ENCODE measurements at regions not wholly inside any gene's neighbourhood (a gene's known extent, or its start where the extent isn't known, plus 50 kb on each side); places are given as distances from the start of the nearest gene placed in this dataset.

DNA sequence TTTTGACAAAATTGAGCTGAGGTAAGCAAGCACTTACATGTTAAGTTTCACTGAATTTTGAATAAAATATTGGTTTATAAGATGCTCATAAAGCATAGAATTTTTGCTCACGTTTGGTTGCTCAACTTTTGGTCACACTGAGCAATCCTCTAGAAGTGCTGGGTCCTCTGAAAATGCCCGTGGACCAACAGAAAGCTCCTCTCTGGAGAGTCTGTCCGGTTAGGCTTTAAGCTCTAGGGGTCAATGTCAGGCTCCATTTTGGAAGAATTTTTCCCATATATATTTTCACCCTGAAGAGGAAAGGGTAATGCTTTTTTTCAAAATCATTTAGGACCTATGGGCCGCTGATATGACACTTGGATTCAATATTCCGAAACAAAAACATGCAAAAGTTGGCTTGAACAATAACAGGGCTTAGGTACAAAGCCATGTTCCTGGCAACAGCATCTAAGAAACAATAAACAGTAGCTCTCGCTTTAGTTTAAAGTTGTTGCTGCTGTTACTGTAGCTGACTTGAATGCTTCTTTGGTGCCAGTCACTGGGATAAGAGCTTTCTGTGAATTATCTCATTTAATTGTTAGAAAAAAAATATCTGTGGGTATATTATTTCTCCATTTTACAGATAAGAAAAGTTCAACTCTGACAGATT, 131.7 kb upstream of the ESRRG start:
- H3K4me1 ChIP-seq (ENCODE audit: control insufficient read depth, insufficient read depth, low read length) = peaks cover 2% of the 10 kb centered on the region; the same call in 1 of the 2 replicates
- H3K4me3 ChIP-seq (ENCODE audit: low read length) = no peak overlapping the region
- no peak overlapping the region for H3K27ac ChIP-seq (ENCODE audit: low read length)
- no peak for DNase-seq (ENCODE audit: low read depth, low spot score)
- no peaks in the 10 kb centered on the region for H3K27me3 ChIP-seq (ENCODE audit: control insufficient read depth, insufficient read depth, low read length)
- H3K36me3 ChIP-seq (ENCODE audit: control insufficient read depth, insufficient read depth, low read length) = no peaks in the 10 kb centered on the region
- H3K9me3 ChIP-seq (ENCODE audit: control insufficient read depth, insufficient read depth, low read length) = no peaks in the 10 kb centered on the region
- no CpG with 5 or more reads among the region's 6 CpGs for WGBS (ENCODE audit: insufficient coverage, insufficient read length)

DNA sequence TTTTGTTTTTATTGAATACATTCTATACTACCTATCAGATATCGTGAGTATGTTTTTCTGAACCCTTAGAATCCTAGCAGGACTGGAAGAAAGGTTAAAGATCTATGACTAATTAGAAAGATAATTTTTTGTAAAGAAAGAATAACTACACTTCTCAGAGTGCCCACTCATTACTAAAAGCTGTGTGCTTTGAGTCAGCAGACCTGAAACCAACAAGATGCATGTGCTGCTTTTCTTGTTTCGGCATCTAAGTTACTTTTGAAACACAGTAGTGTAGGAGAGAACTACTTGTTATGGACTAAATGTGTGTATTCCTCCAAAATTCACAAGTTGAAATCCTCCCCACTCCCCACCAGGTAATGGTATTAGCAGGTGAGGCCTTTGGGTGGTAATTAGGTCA, 127.8 kb upstream of the ESRRG start:
- Histone ChIP-seq H3K4me1 (ENCODE audit: control insufficient read depth, insufficient read depth, low read length) (0 out of 2 replicates have a peak, but pooled peaks cover 2% of the 10 kb centered on the region), H3K27ac (ENCODE audit: low read length) (no peak overlapping the region), H3K9me3 (ENCODE audit: control insufficient read depth, insufficient read depth, low read length) (no peaks in the 10 kb centered on the region), H3K27me3 (ENCODE audit: control insufficient read depth, insufficient read depth, low read length) (no peaks in the 10 kb centered on the region), H3K4me3 (ENCODE audit: low read length) (no peak overlapping the region), H3K36me3 (ENCODE audit: control insufficient read depth, insufficient read depth, low read length) (no peaks in the 10 kb centered on the region)
- no peak for DNase-seq (ENCODE audit: low read depth, low spot score)
- no CpG with 5 or more reads among the region's 2 CpGs for WGBS (ENCODE audit: insufficient coverage, insufficient read length)

DNA sequence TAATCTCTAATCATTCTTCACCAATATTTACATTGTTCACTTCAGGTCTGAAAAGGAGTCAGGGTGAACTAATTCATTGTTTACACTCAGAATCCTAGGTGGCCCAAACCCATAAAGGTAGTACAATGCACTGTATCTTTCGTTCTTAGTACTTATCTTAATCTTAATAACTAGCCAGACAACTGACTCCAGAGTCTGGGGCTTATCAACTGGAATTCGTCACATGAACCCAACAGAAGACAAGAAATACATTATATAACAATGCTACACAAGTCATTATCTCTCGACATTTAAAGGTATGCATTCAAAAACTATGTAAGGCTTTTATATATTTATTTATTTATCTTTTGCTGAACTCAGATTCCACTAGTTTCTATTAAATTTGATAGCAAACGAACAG, 125.9 kb upstream of the ESRRG start:
- Histone ChIP-seq H3K36me3 (ENCODE audit: control insufficient read depth, insufficient read depth, low read length) (no peaks in the 10 kb centered on the region), H3K4me1 (ENCODE audit: control insufficient read depth, insufficient read depth, low read length) (0 out of 2 replicates have a peak, but pooled peaks cover 2% of the 10 kb centered on the region), H3K27ac (ENCODE audit: low read length) (no peak overlapping the region), H3K4me3 (ENCODE audit: low read length) (no peak overlapping the region), H3K27me3 (ENCODE audit: control insufficient read depth, insufficient read depth, low read length) (no peaks in the 10 kb centered on the region), H3K9me3 (ENCODE audit: control insufficient read depth, insufficient read depth, low read length) (no peaks in the 10 kb centered on the region; the same call in 1 of the 2 replicates)
- no CpG with 5 or more reads among the region's 4 CpGs for WGBS (ENCODE audit: insufficient coverage, insufficient read length)
- DNase-seq (ENCODE audit: low read depth, low spot score) = no peak

DNA sequence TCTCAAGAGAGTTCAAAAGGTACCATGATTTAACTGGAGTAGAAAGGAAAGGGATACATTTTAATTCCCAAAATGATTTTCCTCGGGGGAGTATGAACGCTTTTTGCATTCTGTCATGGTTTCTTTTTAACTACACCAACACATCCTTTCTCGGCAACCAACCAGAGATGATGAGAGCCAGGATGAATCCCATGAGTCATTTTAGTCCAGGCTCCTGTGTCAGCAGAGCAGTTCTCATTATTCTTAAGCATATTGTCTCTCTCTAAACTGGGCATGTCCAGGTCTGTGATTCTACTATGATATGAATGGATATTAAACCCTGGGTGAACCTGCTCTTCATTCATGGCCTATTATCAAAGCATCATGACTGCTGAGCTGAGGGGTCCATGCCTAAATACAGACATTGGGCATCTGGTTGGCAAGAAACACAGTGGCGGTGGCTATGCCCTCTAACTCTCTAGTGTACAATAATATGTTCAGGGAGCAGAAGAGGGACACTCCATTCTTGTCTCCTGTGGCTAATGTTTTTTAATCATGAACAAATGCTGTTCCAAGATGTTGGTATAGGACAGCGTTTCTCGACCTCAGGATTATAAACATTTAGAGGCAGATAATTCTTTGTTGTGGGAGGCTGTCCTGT, 124.3 kb upstream of the ESRRG start:
- Histone ChIP-seq H3K4me3 (ENCODE audit: low read length) (no peak overlapping the region), H3K36me3 (ENCODE audit: control insufficient read depth, insufficient read depth, low read length) (no peaks in the 10 kb centered on the region), H3K4me1 (ENCODE audit: control insufficient read depth, insufficient read depth, low read length) (no peaks in the 10 kb centered on the region), H3K27ac (ENCODE audit: low read length) (no peak overlapping the region), H3K9me3 (ENCODE audit: control insufficient read depth, insufficient read depth, low read length) (no peaks in the 10 kb centered on the region; the same call in 1 of the 2 replicates), H3K27me3 (ENCODE audit: control insufficient read depth, insufficient read depth, low read length) (no peaks in the 10 kb centered on the region)
- DNase-seq (ENCODE audit: low read depth, low spot score) = no peak
- no CpG with 5 or more reads among the region's 6 CpGs for WGBS (ENCODE audit: insufficient coverage, insufficient read length)

DNA sequence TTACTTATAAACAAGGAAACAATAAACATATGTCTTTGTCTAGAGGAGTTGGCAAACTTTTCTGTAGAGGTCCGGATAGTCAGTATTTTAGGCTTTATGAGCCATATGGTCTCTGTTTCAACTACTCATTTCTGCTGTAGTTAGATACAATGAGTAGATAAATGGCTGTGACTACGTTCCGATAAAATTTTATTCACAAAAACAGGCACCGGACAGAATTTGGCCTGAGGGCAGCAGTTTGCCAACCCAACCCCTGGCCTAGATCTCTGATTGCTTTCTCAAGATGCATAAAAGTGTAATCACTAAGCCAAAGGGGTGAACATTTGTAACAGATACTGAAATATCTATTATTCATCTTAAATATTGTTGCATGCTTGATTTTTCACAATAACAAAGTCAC, 123.1 kb upstream of the ESRRG start:
- no peak overlapping the region for H3K4me3 ChIP-seq (ENCODE audit: low read length)
- H3K27ac ChIP-seq (ENCODE audit: low read length) = no peak overlapping the region
- no peaks in the 10 kb centered on the region for H3K36me3 ChIP-seq (ENCODE audit: control insufficient read depth, insufficient read depth, low read length)
- H3K27me3 ChIP-seq (ENCODE audit: control insufficient read depth, insufficient read depth, low read length) = no peaks in the 10 kb centered on the region
- DNase-seq (ENCODE audit: low read depth, low spot score) = no peak
- H3K4me1 ChIP-seq (ENCODE audit: control insufficient read depth, insufficient read depth, low read length) = no peaks in the 10 kb centered on the region
- H3K9me3 ChIP-seq (ENCODE audit: control insufficient read depth, insufficient read depth, low read length) = no peaks in the 10 kb centered on the region; the same call in 1 of the 2 replicates
- no CpG with 5 or more reads among the region's 4 CpGs for WGBS (ENCODE audit: insufficient coverage, insufficient read length)

DNA sequence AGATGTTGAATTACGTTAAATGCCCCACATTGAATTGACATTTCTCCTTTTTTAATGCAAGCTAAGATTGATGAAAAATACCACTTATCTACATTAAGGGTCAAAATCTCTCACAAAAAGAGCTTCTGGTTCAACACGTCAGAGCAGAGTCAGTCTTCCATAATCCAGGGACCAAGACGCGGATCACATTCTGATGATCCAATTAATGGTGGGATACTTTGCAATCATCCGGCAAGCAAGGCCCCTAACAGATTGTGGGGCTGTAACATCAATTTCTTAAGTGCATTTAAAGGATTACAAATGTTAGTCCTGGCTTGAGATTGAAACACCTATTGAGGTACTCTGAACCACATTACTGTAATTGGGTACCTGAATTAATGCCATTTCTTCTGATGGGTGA, 120.2 kb upstream of the ESRRG start:
- no peaks in the 10 kb centered on the region for H3K27me3 ChIP-seq (ENCODE audit: control insufficient read depth, insufficient read depth, low read length)
- no peaks in the 10 kb centered on the region for H3K36me3 ChIP-seq (ENCODE audit: control insufficient read depth, insufficient read depth, low read length)
- no peak overlapping the region for H3K4me3 ChIP-seq (ENCODE audit: low read length)
- no peak overlapping the region for H3K27ac ChIP-seq (ENCODE audit: low read length)
- no CpG with 5 or more reads among the region's 5 CpGs for WGBS (ENCODE audit: insufficient coverage, insufficient read length)
- no peaks in the 10 kb centered on the region; the same call in 1 of the 2 replicates for H3K9me3 ChIP-seq (ENCODE audit: control insufficient read depth, insufficient read depth, low read length)
- no peaks in the 10 kb centered on the region for H3K4me1 ChIP-seq (ENCODE audit: control insufficient read depth, insufficient read depth, low read length)
- no peak for DNase-seq (ENCODE audit: low read depth, low spot score)

DNA sequence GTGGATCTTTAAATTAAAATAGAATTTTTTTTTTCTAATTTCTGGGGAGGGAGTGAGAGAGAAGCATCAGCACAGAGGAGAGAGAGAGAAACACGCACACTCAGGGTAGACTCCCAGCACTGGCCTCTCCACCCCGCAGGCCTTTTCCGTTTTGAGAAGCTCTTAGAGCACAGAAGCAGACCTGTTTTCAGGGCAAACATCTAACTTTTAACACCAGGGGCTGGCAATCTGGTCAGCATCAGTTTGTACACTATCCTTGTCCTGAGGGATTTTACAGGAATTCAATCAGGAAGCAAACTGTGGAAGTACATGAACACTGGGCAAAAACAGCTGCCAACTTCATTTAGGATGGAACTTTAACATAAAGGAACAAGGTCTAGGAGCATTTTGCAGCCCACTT, 117.9 kb upstream of the ESRRG start:
- Histone ChIP-seq H3K4me3 (ENCODE audit: low read length) (no peak overlapping the region), H3K36me3 (ENCODE audit: control insufficient read depth, insufficient read depth, low read length) (no peaks in the 10 kb centered on the region), H3K27me3 (ENCODE audit: control insufficient read depth, insufficient read depth, low read length) (no peaks in the 10 kb centered on the region), H3K9me3 (ENCODE audit: control insufficient read depth, insufficient read depth, low read length) (no peaks in the 10 kb centered on the region; the same call in 1 of the 2 replicates), H3K27ac (ENCODE audit: low read length) (no peak overlapping the region), H3K4me1 (ENCODE audit: control insufficient read depth, insufficient read depth, low read length) (no peaks in the 10 kb centered on the region)
- WGBS (ENCODE audit: insufficient coverage, insufficient read length) = no CpG with 5 or more reads among the region's 3 CpGs
- no peak for DNase-seq (ENCODE audit: low read depth, low spot score)

DNA sequence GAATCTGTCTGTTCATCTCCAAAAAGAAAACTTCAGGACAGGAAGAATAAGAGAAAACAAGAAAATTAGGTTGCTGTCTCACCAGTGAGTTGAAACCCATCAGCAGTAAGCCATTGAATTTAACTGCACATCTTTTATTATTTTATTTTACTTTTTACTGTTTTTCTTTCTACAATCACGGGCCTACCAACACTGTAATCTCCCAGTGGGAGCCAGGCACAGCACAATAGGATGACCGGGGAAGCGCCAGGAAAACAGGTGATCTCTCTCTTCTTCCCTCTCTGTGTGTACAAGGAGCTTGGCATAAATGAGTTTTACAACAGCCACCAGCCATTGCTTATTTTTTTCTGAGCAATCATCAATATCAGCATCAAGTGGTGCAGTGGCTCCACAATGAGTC, 113.1 kb upstream of the ESRRG start:
- no peaks in the 10 kb centered on the region for H3K9me3 ChIP-seq (ENCODE audit: control insufficient read depth, insufficient read depth, low read length)

DNA sequence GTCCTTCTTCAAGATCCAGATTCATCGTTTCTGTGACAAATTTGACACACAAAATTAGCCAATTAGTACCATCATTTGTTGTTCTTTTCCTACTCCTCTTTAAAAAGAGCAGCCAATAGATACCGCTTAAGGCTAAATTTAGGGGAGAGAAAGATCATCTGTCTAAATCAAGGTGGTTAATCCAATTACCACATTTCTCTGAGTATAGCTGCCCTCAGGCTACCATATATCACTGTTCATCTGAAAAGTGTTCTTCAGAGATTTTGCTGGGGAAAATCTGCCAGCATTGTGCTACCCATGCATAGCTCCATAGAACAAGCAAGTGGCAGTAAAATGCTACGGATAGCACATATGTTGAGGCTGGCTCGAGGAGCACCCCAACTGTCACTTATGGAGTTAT, 110.3 kb upstream of the ESRRG start:
- no peak for DNase-seq (ENCODE audit: low read depth, low spot score)
- Histone ChIP-seq H3K9me3 (ENCODE audit: control insufficient read depth, insufficient read depth, low read length) (no peaks in the 10 kb centered on the region), H3K27me3 (ENCODE audit: control insufficient read depth, insufficient read depth, low read length) (no peaks in the 10 kb centered on the region), H3K4me1 (ENCODE audit: control insufficient read depth, insufficient read depth, low read length) (no peaks in the 10 kb centered on the region), H3K4me3 (ENCODE audit: low read length) (no peak overlapping the region), H3K36me3 (ENCODE audit: control insufficient read depth, insufficient read depth, low read length) (no peaks in the 10 kb centered on the region), H3K27ac (ENCODE audit: low read length) (no peak overlapping the region)
- WGBS (ENCODE audit: insufficient coverage, insufficient read length) = no CpG with 5 or more reads among the region's 4 CpGs

More for the DNA sequence above, 113.1 kb upstream of the ESRRG start:
- no CpG with 5 or more reads among the region's 3 CpGs for whole genome bisulfite sequencing (ENCODE audit: insufficient coverage, insufficient read length)
- no peaks in the 10 kb centered on the region for H3K36me3 ChIP-seq (ENCODE audit: control insufficient read depth, insufficient read depth, low read length)
- no peak overlapping the region for H3K4me3 ChIP-seq (ENCODE audit: low read length)
- no peaks in the 10 kb centered on the region for H3K27me3 ChIP-seq (ENCODE audit: control insufficient read depth, insufficient read depth, low read length)
- no peaks in the 10 kb centered on the region for H3K4me1 ChIP-seq (ENCODE audit: control insufficient read depth, insufficient read depth, low read length)
- H3K27ac ChIP-seq (ENCODE audit: low read length) = no peak overlapping the region
- DNase-seq (ENCODE audit: low read depth, low spot score) = no peak

DNA sequence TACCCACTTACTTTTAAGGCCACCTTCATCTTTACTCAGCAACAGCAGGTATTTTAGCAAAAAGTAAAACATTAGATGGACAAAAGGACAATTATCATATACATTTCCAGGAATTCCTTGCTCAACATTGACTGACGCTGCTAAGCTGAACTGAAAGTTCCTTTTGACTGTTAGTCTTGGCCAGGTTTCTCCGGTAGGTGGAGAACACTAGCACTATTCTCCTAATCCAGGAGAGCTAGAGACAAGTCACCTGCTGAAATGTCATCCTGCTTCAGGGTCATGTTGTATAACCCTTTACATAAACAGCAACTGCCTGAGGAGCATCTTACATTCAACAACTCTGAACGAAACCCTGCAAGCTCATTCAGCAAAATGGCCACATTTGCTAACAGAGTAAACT, 109.0 kb upstream of the ESRRG start:
- no peaks in the 10 kb centered on the region for H3K36me3 ChIP-seq (ENCODE audit: control insufficient read depth, insufficient read depth, low read length)
- no peaks in the 10 kb centered on the region for H3K4me1 ChIP-seq (ENCODE audit: control insufficient read depth, insufficient read depth, low read length)
- no peaks in the 10 kb centered on the region for H3K9me3 ChIP-seq (ENCODE audit: control insufficient read depth, insufficient read depth, low read length)
- no peak for DNase-seq (ENCODE audit: low read depth, low spot score)
- no peak overlapping the region for H3K4me3 ChIP-seq (ENCODE audit: low read length)
- no peak overlapping the region for H3K27ac ChIP-seq (ENCODE audit: low read length)
- no CpG with 5 or more reads among the region's 3 CpGs for WGBS (ENCODE audit: insufficient coverage, insufficient read length)
- no peaks in the 10 kb centered on the region for H3K27me3 ChIP-seq (ENCODE audit: control insufficient read depth, insufficient read depth, low read length)

Measured in iPS DF 6.9 (cell line).